ENCODE measurements at regions not wholly inside any gene's neighbourhood (a gene's known extent, or its start where the extent isn't known, plus 50 kb on each side); places are given as distances from the start of the nearest gene placed in this dataset.

DNA sequence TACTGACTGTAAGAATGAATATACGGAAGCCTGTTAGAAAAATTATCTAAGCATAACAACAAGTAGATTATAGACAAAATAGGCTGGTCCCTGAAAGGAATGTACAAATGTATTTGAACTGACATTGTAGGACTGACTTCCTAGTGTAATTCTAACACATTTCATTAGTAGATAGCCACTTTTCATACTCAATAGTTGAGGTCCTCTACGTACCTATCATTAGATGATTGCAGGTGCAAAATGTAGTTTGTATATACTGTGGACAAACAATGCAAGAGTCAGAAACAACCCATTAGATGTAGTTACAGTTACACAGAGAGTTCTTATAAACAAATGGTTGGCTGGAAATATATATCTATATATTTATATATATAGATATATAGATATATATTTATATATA, 402.3 kb upstream of the SLITRK6 start:
- DNase-seq = no peak

DNA sequence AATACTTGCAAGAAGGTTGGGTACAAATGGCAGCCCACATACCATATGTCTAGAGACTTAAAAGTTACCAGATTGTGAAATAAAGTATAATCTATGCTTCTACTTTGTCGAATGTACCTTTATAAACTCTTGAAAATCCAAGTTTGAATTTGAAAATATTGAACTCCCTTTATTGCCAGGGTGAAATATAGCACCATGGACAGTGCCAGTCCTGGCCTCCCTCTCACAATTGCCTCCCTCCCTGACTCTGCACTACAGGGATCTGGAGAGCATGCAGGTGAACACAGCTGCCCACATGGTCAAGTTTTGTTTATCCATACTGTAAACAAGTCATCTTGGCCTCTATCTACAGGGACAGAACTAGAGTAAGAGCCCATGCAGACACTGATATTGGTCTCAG, 394.1 kb upstream of the SLITRK6 start:
- DNase-seq = no peak

DNA sequence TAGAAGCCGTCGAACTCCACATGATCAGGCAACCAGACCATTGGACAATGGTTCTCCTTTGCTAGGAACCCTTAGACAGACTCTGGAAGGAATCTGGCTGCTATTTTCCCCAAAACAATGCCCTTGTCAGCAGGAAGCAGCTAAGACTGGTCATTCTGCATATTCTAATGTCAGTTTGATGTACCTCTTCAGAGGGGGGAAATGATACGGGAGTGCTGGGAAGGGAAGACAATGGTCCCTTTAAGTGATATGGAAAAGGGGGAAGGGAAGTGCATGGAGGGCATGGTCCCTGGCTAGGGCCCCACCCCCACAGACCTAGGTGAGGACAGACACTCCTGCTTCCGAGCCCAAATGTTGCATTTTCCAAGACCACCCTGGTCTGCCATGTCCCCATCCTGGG, 389.0 kb upstream of the SLITRK6 start:
- no peak for DNase-seq

DNA sequence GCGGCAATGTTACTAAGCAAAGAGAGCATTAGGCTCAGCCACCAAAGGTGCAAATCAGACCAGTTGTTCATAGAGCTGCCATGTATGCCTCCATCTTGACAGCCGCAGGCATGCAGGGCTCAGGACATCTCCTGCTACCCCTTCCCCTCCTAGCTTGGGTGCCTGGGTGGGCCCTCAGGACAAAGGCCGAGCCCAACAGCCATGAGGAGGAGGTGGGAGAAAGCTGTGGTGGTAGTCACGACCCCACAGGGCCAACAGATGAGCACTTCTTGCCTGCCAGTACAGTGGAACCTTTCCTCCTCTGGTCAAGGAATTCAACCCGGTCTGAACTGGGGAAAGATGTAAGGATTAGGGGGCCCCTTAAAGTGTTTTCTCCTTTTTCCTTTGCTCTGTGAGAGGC, 386.4 kb upstream of the SLITRK6 start:
- no peak for DNase-seq

DNA sequence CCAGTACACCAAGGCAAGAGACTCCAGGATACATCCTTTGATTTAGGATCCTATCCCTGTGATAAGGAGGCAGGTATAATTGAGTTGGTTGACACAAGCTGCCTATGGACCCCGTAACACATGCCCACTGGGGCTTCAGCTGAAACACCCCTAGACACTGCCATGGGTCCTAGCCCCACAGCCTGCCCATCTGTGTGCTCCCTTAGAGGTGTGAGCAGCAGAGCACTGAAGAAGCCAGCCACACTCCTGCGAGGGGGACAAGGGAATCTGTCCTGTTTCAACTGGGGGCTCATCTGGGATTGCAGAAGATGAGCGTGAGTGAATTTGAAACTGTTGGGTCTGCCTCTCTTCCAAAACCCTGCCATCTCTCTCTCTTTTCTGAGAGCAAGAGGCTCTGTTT, 385.9 kb upstream of the SLITRK6 start:
- DNase-seq = no peak

DNA sequence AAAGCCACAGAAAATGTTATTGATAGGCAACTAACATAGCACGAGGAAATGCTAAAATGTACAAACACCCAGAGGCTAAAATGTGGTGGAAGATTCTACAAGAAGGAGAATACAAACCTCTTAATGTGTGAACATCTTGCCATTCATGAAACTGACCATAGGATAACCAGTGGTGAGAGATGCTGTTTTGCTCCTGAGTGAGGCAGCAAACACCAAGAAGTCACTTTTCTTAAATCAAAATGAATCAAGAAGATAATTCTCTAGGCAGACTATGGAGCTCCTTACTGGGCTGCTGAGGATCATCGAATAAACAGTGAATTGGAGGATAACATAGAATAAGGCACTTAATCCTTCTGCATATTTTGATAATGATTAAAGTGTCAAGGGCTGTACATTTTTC, 375.4 kb upstream of the SLITRK6 start:
- no peak for DNase-seq

DNA sequence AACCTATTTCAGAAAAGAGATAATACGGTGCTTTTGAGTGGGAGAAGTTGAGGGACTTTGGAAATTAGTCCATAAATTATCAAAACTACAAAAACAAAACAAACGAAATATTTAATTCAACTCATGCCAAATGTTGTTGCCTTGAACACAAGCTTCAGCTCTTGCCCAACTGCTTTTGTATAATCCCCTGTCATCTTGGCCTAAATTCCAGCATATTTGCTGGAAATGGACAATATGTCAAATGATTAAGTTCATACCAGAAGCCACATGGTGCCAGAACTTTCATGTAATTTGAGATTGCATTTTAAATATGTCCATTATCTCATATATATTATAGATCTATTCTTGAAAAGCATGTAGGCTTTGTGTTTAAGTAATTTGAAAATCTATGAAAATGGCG, 373.7 kb upstream of the SLITRK6 start:
- no peak for DNase-seq

DNA sequence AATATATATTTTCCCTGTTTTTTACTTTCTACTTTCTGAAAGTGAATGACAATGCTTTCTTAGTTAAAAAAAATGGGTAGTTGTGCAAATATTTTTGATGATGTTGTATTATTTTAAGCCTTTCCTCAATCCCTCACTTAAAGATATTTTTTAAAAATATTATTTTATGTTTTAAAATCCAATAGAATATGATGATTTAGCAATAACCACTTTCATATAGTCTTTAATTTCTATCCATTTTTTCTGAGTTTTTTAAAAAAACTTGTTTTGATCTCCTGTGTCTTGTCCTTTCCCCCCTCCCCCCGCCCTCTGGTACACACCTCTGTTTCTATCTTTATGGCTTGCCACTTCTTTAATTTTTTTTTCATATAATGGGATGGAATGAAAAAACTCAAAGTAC, 362.0 kb upstream of the SLITRK6 start:
- no peak for DNase-seq

DNA sequence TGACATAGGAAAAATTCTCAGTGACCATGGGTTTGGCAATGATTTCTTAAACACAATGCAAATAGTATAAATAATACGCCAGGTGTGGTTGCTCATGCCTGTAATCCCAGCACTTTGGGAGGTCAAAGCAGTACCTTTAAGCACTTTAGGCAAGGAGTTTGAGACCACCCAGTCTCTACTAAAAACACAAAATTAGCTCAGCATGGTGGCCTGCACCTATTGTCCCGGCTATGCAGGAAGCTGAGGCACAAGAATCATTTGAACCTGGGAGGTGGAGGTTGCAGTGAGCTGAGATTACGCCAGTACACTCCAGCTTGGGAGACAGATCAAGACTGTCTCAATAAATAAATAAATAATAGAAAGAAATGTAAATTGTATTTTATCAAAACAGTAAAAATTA, 356.5 kb upstream of the SLITRK6 start:
- no peak for DNase-seq

DNA sequence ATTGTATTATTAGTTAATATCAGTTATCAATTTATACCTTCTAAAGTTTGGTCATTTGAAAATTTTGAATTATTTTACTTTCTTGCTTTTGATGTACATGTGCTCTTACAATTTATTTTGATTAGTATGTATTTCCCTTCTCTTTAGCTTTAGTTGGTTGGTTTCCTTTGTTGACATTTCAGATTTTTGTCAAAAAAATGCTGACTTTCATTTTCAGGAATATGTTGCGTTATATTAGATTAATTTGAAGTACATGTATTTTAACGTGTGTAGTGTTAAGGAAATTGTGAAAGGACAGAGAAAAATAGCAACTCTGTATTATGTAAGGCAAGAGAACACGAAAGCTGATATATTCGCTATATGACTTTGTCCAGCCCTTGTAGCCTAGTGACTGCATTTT, 342.9 kb upstream of the SLITRK6 start:
- no peak for DNase-seq

DNA sequence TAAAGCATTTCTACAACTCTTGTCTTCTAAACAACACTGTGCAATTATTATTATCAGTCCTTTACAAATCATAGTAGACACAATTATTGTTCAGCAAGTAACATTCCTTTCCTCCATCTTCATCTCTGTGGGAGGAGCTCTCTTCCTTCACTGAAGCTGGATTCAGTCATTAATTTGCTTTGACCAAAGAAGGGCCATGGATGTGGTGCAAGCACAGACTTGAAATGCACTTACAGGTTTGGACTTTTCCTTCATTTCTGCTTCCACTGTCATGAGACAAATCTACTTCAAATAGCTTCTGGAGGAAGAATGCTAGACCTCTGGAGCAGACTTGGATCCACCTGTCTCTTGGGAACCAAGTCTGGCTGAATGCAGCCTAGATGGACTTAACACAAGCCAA, 336.6 kb upstream of the SLITRK6 start:
- DNase-seq = no peak

DNA sequence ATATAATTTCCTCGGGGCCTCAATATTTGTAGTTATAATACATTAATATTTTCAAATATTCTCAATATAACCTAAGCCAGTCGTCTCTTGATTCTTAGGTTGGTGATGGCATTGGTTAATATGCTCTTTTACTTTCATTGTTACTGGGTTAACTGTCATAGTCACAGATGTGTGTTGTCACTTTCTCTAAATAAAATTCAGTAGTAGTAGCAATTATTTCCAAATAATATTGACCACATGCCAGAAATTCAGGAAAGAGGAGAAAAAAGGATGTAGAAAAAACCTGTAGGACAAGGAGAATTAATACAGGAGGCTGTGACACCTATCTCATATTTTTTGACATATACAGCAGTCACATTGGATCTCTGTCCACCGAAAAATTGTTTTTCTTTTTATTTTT, 322.7 kb upstream of the SLITRK6 start:
- no peak for DNase-seq

DNA sequence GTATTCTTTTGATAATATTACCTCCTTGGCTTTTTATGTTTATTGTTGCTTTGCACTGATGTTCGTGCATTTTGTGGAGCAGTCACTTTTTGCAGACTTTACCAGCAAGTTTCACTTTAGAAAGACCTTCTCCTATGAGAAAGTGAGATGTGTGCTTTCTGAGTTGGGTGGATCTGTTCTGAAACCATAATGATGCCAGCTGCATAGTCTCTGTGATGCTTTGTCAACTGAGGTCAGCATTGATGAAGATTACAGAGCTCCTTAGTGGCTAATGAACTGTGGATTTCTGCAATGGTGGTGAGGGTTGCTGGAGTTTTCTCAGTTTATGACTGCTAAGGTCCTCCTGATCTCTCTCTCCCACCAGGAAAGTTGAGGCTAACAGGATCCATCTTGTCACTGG, 309.9 kb upstream of the SLITRK6 start:
- no peak for DNase-seq

DNA sequence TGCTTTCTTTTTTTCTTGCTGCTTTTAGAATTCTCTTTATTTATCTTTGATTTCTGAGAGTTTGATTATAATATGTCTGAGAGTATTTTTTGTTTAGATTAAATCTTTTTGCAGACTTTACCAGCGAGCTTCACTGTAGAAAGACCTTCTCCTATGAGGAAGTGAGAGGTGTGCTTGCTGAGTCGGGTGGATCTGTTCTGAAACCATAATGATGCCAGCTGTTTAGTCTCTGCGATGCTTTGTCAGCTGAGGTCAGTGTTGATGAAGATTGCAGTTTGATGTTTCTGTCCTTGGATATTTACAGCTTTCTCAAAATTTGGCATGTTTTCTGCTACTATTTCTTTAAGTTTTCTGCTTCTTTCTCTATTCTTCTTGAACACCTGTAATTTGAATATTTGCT, 309.1 kb upstream of the SLITRK6 start:
- no peak for DNase-seq

DNA sequence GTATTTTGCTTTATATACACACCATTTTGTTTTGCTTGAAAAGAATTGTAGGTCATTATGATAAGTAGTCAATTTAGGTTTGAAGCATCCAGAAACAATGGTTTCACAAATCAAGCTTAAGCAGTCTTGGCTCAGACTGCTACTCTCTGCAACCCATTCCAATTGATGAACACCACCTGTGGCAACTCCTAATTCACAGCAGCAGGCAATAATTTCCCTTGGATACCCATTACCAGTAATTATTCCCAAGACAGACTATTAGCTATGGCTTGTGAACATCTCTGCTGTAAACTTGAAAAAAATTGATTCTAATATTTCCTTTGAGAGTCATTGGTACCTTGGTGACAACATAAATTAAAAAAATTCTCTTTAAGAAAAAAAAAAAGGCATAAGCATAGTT, 299.3 kb upstream of the SLITRK6 start:
- DNase-seq = no peak

DNA sequence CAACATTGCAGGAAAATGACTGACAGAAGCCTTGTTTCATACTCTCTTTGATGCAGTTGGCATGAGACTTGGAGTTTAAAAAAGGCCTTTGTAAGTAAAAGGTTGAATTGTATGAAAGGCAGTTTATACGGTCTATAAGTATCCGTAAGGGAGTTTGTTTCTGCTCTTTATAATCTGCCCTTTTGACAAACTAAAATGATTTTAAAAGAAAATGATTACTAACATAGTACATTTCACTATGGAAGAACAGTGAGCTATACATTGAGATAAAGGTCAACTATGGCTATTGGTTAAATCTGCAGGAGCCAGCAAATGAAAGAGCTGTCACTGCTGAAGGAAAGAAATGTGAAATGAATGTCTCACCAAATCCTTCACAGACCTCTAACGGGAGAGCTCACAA, 296.1 kb upstream of the SLITRK6 start:
- DNase-seq = no peak

DNA sequence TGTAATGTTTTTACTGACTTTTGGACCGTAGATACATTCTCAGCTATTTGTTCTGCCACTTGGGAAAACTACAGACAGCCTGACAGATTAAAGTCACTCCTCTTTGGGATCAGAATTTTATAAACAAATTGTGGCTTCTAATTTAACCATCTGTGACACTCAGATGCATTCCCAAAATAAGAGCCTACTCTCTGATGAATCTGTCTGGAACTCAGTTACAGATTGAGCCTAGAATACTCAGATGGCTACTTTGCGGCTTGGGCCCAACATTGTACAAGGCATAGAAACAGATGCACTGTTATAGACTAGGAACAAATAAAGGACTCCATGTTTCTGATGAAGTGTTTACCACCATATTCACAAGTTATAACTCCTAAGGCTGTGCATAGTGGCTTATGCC, 291.0 kb upstream of the SLITRK6 start:
- no peak for DNase-seq

DNA sequence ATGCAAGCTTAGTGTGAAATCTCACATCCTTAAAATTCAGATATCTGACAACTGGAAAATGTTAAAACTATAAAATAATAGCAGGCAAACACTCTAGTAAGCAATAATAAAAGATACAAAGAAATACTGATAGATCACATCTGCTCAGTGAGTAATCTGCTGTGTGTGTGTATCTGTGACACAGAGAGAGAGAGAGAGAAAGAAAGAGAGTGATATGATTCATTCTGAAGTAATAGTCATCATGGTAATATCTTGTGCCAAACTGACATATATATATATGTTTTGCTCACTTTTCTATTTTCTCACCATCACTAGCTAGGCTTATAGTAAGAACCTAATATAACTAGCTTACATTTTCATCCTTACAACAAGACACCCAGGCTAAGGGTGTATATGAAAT, 288.0 kb upstream of the SLITRK6 start:
- no peak for DNase-seq

DNA sequence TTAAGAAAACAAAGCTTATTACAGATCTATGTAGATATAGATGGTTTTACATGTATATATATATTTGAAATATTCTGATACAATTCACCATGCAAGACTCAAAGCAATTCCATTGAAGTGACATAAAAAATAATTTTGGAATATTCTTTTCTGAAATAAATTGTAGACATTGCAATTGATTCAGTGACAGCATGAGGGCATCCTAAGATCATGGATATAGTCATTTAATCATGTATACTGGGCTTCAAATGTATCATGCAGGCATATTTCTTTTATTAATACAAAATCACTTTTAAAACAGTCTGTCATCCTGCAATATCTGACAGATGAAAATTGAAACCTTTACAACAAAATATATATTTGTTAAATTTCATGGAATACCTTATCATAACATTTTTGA, 286.7 kb upstream of the SLITRK6 start:
- DNase-seq = no peak

DNA sequence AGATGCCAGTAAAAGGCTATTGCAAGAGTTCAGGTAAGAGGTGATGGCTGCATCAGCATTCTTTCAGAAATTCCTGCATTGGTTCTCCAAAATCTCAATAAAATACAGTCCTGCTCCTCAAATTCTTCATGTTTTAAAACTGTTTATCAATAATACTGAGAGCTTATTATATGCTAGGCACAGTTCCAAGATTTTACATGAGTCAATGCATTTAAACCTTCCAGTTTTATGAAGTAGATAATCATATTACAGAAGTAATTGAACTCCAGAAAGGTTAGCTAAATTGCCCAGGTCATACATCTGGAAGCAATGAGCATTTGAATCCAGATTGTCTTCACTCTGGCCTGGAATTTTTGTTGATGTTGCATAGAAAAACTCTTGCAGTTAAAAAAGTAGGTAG, 282.9 kb upstream of the SLITRK6 start:
- no peak for DNase-seq

DNA sequence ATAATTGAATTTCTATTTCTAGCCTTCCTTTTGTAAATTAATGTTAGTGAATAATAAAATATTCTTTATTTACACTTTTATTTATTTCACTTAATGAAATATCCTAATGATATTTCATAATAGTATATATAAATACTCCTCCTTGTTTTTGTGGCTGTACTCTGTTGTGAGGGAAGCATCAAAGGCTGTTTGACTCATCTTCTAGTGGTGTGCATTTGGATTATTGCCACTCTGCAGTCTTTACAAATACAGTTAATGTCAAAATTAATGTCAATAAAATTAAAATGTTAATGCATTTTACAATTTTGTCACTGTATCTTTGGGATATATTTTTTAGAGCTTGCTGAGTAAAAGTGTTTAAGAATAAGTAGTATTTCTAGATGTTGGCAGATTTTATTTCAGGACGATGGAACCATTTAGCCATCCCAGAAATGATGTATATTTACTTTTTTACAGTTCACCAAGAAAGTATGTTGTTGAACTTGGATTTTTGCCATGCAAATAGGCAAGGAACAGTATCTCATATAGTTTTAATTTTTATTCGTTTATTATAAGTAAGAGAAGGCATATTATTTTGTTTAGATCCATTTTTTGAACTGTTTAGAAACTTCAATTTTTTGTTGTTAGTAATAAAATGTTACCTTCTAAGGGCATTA, 281.2 kb upstream of the SLITRK6 start:
- no peak for DNase-seq

DNA sequence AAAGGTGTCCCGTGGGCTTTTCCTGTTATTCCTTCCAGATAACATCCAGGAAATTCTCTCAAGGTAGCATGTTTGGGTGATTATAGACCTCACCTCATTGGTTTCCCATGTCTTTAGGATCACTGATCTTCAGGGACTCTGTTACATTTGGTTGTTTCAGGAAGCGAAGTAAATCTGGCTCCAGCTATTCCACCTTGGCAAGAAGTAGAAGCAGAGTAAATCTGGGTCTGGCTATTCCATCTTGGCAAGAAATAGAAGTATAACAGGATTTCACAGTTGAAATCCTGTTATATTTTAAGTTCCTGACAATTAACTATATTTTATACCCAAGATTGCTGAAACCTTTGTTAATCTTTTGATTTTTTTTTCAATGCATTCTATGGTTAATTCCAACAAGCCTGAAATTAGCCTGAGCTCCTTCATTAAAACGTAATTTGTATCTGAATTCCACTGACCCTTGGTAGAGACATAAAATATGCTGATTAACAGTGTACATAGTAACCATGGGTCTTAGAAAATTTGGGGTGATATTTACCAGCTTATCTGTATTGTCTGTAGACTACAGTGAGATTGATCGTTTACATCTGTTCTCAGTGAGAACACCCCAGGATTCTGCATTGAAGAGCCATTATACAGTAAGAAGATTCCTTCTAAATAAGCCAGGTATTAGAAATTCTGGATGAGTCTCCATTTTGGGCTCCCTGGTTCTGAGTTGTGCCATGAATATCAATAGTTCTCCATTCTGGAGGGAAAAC, 267.6 kb upstream of the SLITRK6 start:
- DNase-seq = no peak

DNA sequence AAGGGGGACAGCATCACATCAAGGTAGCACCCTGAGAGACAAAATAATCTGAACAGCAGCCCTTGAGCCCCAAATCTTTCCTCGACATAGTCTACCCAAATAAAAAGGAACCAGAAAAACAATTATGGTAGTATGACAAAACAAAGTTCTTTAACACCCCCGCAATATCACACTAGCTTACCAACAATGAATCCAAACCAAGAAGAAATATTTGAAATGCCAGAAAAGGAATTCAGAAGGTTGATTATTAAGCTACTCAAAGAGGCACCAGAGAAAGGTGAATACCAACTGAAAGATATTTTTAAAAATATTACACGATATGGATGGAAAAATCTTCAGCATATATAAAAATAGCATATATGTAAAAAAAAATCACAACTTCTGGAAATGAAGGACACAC, 252.9 kb upstream of the SLITRK6 start:
- DNase-seq = no peak

DNA sequence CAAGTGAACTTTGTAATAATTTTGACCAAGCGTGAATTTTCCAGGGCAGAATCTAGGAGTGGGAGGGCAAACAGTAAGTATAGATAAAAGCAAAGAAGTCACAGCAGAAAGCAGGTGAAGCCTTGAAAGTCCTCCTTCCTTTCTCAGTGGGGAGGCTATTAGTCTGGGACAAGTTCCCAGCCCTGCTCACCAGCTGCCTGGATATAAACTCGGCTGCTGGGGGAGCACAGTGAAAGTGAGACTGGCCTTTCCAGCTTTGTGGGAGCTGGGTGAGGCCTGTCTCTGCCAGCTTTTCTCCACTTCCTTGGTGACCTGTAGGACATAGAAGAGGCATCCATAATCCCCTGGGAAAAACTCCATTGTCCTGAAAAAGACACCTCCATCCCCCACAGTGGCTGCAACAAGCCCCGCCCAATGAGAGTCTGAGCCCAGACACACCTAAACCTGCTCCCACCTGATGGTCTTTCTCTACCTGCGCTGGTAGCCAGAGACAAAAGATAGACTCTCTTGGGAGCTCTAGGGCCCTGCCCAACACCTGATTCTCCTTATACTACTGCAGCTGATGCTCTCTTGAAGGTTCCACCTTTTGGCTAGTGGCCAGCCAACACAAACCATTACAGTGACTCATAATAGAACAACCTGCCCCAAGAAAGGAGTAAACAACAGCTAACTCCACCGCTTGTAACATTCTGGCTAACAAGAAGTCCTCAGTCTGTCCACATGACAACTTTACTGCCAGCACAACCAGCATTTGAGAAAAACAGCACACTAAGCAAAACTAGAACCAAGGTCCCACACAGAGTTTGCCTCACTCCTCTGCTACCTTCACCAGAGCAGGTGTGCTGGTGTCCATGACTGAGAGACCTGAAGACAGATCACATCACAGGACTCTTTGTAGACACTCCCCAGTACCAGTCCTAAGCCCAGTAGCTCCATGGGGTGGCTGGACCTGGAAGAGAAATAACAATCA, 252.2 kb upstream of the SLITRK6 start:
- DNase-seq = no peak
